Aorta (tissue), 5 donors: ENCODE measurements at regions not wholly inside any gene's neighbourhood (a gene's known extent, or its start where the extent isn't known, plus 50 kb on each side); places are given as distances from the start of the nearest gene placed in this dataset.

Source experiments
- ATAC-seq: fragments of 200-7000 bp; cut with Tn5 transposase; one replicate; pipeline ENCODE4 v1.9.1; 2022; ENCODE audit warnings: moderate library complexity; ENCODE audit not compliant: low FRiP score
- DNase-seq, 2 donors: peaks; one replicate each; pipeline ENCODE4 v3.0.0-alpha.2; 2020
- H3K27ac ChIP-seq, 2 donors: one replicate each; pipeline ENCODE4 v1.5.1; 2013; ENCODE audit warnings: low read length in 2 of 2, mild to moderate bottlenecking in 2 of 2, moderate library complexity in 2 of 2, control low read depth in 1 of 2, inconsistent platforms in 1 of 2, low read depth in 1 of 2
- H3K27me3 ChIP-seq, 2 donors: one replicate each; pipeline ENCODE4 v1.6.1; 2013; ENCODE audit warnings: control low read depth in 1 of 2, low read length in 1 of 2, mild to moderate bottlenecking in 1 of 2, moderate library complexity in 1 of 2; ENCODE audit not compliant: insufficient read depth in 2 of 2, control insufficient read depth in 1 of 2
- H3K36me3 ChIP-seq, 2 donors: one replicate each; pipeline ENCODE4 v1.6.1; 2013; ENCODE audit warnings: control low read depth in 1 of 2, low read length in 1 of 2, mild to moderate bottlenecking in 1 of 2; ENCODE audit not compliant: insufficient read depth in 2 of 2, control insufficient read depth in 1 of 2
- H3K4me1 ChIP-seq, 2 donors: one replicate each; pipeline ENCODE4 v1.6.1; 2013; ENCODE audit warnings: low read length in 2 of 2, control low read depth in 1 of 2, mild to moderate bottlenecking in 1 of 2, moderate library complexity in 1 of 2; ENCODE audit not compliant: insufficient read depth in 2 of 2, control insufficient read depth in 1 of 2
- H3K4me3 ChIP-seq, 2 donors: one replicate each; pipeline ENCODE4 v1.5.1; 2013; ENCODE audit warnings: low read length in 2 of 2, control low read depth in 1 of 2, mild to moderate bottlenecking in 1 of 2
- H3K9me3 ChIP-seq: one replicate; pipeline ENCODE4 v1.6.1; 2013; ENCODE audit warnings: mild to moderate bottlenecking, low read length; ENCODE audit not compliant: control insufficient read depth
- WGBS, 2 donors: extraction: QIAGEN DNeasy Blood & Tissue Kit; methylation state at CpG; one replicate each; pipeline ENCODE4 v1.1.7; 2013; 5-methylcytosine and 5-hydroxymethylcytosine counted together
- intact Hi-C, 2 donors: fragments of 100-400 bp; cut with DNase I; formaldehyde crosslinking; loops; one replicate each; pipeline versions ENCODE4 v1.14.2 to v1.15.0; 2022
- donor health status: healthy with polysubstance abuse.
- donor health status: Bipolar disorder and iron deficiency.
- donor health status: DM: no; HTN: no; CAD: no.
- donor health status: DM: no; HTN: no; CAD: no.
- donor health status: DM: yes; HTN: yes; CAD: no.

DNA sequence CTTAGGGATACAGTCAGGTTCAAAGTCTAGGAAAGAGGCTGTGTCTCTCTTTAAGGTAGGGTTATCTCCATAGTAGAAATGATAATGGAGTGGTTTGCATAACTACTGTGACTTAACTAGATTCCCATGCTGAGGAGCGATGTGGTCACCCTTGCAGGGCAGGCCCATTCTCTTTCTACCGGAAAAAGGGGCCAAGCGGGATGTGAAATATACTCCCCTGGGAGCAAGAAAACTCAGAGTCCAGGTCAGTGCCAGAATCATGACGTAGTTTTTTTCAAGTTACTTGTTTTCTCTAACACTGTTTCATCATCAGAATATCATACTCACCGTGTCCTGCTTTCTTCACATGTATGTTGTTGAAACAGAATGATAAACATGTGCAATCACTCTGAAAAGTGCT lies 649.0 kb upstream of the ANKRD30A start:
- ATAC-seq (no peak), DNase-seq (no peak)
- 61 to 81% methylated on average over 5 of the region's 5 CpGs for WGBS, 2 donors
- intact Hi-C loops, result no loop called here
- no peak overlapping the region for H3K4me3 ChIP-seq
- H3K27me3 ChIP-seq, result no peaks in the 10 kb centered on the region
- no peaks in the 10 kb centered on the region for H3K36me3 ChIP-seq
- no peaks in the 10 kb centered on the region for H3K4me1 ChIP-seq
- no peaks in the 10 kb centered on the region for H3K9me3 ChIP-seq
- H3K27ac ChIP-seq, result no peak overlapping the region

GRCh38 chr10:36475746-36476145 lies 649.7 kb upstream of the ANKRD30A start:
- H3K4me1 ChIP-seq, result no peaks in the 10 kb centered on the region
- no peaks in the 10 kb centered on the region for H3K27me3 ChIP-seq
- H3K4me3 ChIP-seq, result no peak overlapping the region
- intact Hi-C loops, result no loop called here
- H3K9me3 ChIP-seq, result no peaks in the 10 kb centered on the region
- ATAC-seq (no peak), DNase-seq (no peak)
- H3K36me3 ChIP-seq, result no peaks in the 10 kb centered on the region
- no peak overlapping the region for H3K27ac ChIP-seq
- WGBS, 2 donors, result 96 to 97% methylated on average over 1 of the region's 1 CpG

DNA sequence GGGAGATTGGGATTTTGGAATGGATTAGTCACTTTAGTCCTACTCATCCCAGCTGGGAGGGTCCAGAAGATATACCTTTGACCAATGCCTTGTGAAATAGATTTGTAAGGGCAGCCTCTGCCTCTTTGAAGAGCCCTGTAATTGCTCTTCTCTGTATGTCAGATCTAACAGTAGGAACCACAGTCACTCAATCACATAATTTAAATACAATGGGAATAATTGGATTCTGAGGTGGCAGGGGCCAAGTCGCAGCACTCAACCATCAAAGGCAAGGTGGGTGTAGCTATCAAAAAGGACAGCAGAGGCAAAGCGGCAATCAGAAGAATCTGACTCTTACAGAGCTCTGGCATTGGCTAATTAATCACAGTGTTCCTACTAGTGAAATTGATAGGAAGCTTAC lies 650.9 kb upstream of the ANKRD30A start:
- Histone ChIP-seq H3K4me3 (no peak overlapping the region), H3K27me3 (no peaks in the 10 kb centered on the region), H3K27ac (no peak overlapping the region), H3K9me3 (no peaks in the 10 kb centered on the region), H3K36me3 (no peaks in the 10 kb centered on the region), H3K4me1 (peaks cover 0 to 2% of the 10 kb centered on the region in 2 donors)
- 89 to 97% methylated on average over 2 of the region's 2 CpGs for WGBS, 2 donors
- intact Hi-C loops, result no loop called here
- no peak for DNase-seq
- no peak for ATAC-seq

DNA sequence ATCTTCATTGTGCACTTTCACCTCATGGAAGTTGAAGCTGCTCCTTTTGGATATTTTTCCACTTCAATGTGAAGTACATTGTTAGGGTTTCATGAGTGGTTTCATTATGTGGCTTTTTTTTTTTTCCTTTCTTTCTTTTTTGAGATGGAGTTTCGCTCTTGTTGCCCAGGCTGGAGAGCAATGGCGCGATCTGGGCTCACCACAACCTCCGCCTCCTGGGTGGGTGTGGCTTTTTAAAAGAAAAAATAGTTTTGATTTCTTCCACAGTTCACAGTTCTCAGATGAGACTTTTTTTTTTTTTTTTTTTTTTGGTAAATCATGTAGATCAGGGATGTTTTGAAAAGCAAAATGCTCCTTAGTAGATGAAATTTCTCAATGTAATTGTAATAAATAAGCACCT lies 652.3 kb upstream of the ANKRD30A start:
- intact Hi-C loops, result no loop called here

GRCh38 chr10:36469585-36469984 lies 655.8 kb upstream of the ANKRD30A start:
- DNase-seq (no peak), ATAC-seq (no peak)
- no peaks in the 10 kb centered on the region for H3K9me3 ChIP-seq
- no peak overlapping the region for H3K27ac ChIP-seq
- H3K27me3 ChIP-seq, result no peaks in the 10 kb centered on the region
- no peaks in the 10 kb centered on the region for H3K36me3 ChIP-seq
- H3K4me3 ChIP-seq, result no peak overlapping the region
- intact Hi-C loops, result no loop called here
- WGBS, 2 donors, result 92 to 100% methylated on average over 2 of the region's 2 CpGs
- H3K4me1 ChIP-seq, result peaks cover 0 to 2% of the 10 kb centered on the region in 2 donors

More for the DNA sequence above, 652.3 kb upstream of the ANKRD30A start:
- 95 to 97% methylated on average over 4 of the region's 4 CpGs for WGBS, 2 donors
- no peak overlapping the region for H3K4me3 ChIP-seq
- DNase-seq (no peak), ATAC-seq (no peak)
- no peaks in the 10 kb centered on the region for H3K27me3 ChIP-seq
- H3K4me1 ChIP-seq, result peaks cover 0 to 2% of the 10 kb centered on the region in 2 donors
- H3K36me3 ChIP-seq, result no peaks in the 10 kb centered on the region
- H3K9me3 ChIP-seq, result no peaks in the 10 kb centered on the region
- no peak overlapping the region for H3K27ac ChIP-seq

- H3K27me3 ChIP-seq, result no peaks in the 10 kb centered on the region
- WGBS, 2 donors, result 93 to 98% methylated on average over 3 of the region's 3 CpGs
- no peaks in the 10 kb centered on the region for H3K9me3 ChIP-seq
- H3K4me3 ChIP-seq, result no peak overlapping the region
- DNase-seq (no peak), ATAC-seq (no peak)
- H3K36me3 ChIP-seq, result no peaks in the 10 kb centered on the region
- H3K4me1 ChIP-seq, result peaks cover 0 to 2% of the 10 kb centered on the region in 2 donors
- intact Hi-C loops, result no loop called here
- no peak overlapping the region for H3K27ac ChIP-seq
These were observed 656.8 kb upstream of the ANKRD30A start for GRCh38 chr10:36468620-36469019.

- Histone ChIP-seq H3K9me3 (no peaks in the 10 kb centered on the region), H3K4me3 (no peak overlapping the region), H3K27ac (no peak overlapping the region), H3K36me3 (no peaks in the 10 kb centered on the region), H3K4me1 (peaks cover 0 to 2% of the 10 kb centered on the region in 2 donors), H3K27me3 (no peaks in the 10 kb centered on the region)
- intact Hi-C loops, result no loop called here
- WGBS, 2 donors, result 58 to 66% methylated on average over 3 of the region's 3 CpGs
- no peak for DNase-seq
- ATAC-seq, result no peak
These were observed 659.6 kb upstream of the ANKRD30A start for GRCh38 chr10:36465604-36466379.

DNA sequence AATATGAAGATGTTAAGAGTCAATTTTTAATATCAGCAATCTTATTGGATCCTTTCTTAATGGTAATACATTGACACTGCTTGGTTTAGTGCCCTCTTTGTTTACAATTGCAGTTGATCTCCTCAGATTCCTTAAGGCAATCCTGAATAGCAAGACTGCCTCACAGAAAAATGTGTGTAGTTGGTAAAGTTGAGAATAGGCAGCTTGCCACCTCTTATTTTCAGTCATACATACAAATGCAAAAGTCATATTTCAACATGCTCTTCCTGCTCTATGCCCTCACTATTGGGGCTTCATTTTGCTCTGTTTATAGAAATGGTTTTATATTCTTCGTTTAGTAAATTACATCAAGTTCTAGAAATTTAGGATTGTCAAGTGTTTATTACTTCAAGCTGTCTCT lies 661.1 kb upstream of the ANKRD30A start:
- Histone ChIP-seq H3K4me1 (no peaks in the 10 kb centered on the region), H3K27me3 (no peaks in the 10 kb centered on the region), H3K4me3 (no peak overlapping the region), H3K9me3 (no peaks in the 10 kb centered on the region), H3K27ac (no peak overlapping the region), H3K36me3 (no peaks in the 10 kb centered on the region)
- 54 to 74% methylated on average over 1 of the region's 1 CpG for WGBS, 2 donors
- intact Hi-C loops, result no loop called here
- no peak for DNase-seq
- no peak for ATAC-seq

DNA sequence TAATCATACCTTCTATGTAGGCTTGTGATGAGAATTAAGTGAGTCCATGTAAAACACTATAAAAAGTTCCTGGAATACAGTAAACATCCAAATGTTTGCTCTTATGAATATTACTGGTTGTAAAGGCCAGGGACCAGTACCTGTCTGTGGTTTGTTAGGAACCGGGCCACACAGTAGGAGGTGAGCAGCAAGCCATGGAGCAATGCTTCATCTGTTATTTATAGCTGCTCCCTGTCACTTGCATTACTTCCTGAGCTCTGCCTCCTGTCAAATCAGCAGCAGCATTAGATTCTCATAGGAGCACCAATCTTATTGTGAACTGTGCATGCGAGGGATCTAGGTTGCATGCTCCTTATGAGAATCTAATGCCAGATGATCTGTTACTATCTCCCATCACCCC lies 662.0 kb upstream of the ANKRD30A start:
- no peaks in the 10 kb centered on the region for H3K36me3 ChIP-seq
- no peak overlapping the region for H3K27ac ChIP-seq
- ATAC-seq (no peak), DNase-seq (no peak)
- H3K4me3 ChIP-seq, result no peak overlapping the region
- no peaks in the 10 kb centered on the region for H3K27me3 ChIP-seq
- no peaks in the 10 kb centered on the region for H3K4me1 ChIP-seq
- 93% methylated on average over 2 of the region's 2 CpGs for WGBS, 2 donors
- H3K9me3 ChIP-seq, result no peaks in the 10 kb centered on the region
- intact Hi-C loops, result no loop called here
